CD4-positive, alpha-beta T cell treated with Interleukin-17A for 1 hour (primary cell): ENCODE measurements at regions not wholly inside any gene's neighbourhood (a gene's known extent, or its start where the extent isn't known, plus 50 kb on each side); places are given as distances from the start of the nearest gene placed in this dataset.

Source experiments
- DNase-seq: peaks from one replicate; pipeline ENCODE4 v3.0.0-alpha.2; 2020

- no peak for DNase-seq
These were observed 50.3 kb downstream of the SHANK2 start for GRCh38 chr11:71201936-71202597.

GRCh38 chr11:71201231-71201630 is 51.1 kb downstream of the SHANK2 start:
- DNase-seq, result no peak

GRCh38 chr11:71200761-71201160 is 51.6 kb downstream of the SHANK2 start:
- DNase-seq, result no peak

GRCh38 chr11:71200172-71200716 is 52.1 kb downstream of the SHANK2 start:
- DNase-seq, result no peak

GRCh38 chr11:71199226-71199820 is 53.1 kb downstream of the SHANK2 start:
- no peak for DNase-seq

- no peak for DNase-seq
These were observed 53.6 kb downstream of the SHANK2 start for GRCh38 chr11:71198823-71199165.

GRCh38 chr11:71198141-71198822 is 54.1 kb downstream of the SHANK2 start:
- no peak for DNase-seq

- DNase-seq, result no peak
These were observed 55.3 kb downstream of the SHANK2 start for GRCh38 chr11:71197096-71197495.

- no peak for DNase-seq
These were observed 57.7 kb downstream of the SHANK2 start for GRCh38 chr11:71194710-71195109.

GRCh38 chr11:71193431-71193830 is 58.9 kb downstream of the SHANK2 start:
- no peak for DNase-seq

GRCh38 chr11:71192629-71193028 is 59.7 kb downstream of the SHANK2 start:
- DNase-seq, result no peak

- no peak for DNase-seq
These were observed 61.2 kb downstream of the SHANK2 start for GRCh38 chr11:71191201-71191600.

GRCh38 chr11:71190551-71190950 is 61.8 kb downstream of the SHANK2 start:
- DNase-seq, result no peak

- no peak for DNase-seq
These were observed 62.5 kb downstream of the SHANK2 start for GRCh38 chr11:71189768-71190315.

- DNase-seq, result no peak
These were observed 63.2 kb downstream of the SHANK2 start for GRCh38 chr11:71188886-71189767.

- no peak for DNase-seq
These were observed 64.3 kb downstream of the SHANK2 start for GRCh38 chr11:71188073-71188472.

GRCh38 chr11:71186806-71187205 is 65.6 kb downstream of the SHANK2 start:
- DNase-seq, result no peak

GRCh38 chr11:71185411-71185810 is 67.0 kb downstream of the SHANK2 start:
- DNase-seq, result no peak

- no peak for DNase-seq
These were observed 67.8 kb downstream of the SHANK2 start for GRCh38 chr11:71184421-71185210.

- no peak for DNase-seq
These were observed 68.5 kb downstream of the SHANK2 start for GRCh38 chr11:71183878-71184277.

GRCh38 chr11:71182791-71183677 is 69.3 kb downstream of the SHANK2 start:
- DNase-seq, result no peak
